Mesenchymal stem cell (in vitro differentiated cells and primary cell): ENCODE measurements at regions not wholly inside any gene's neighbourhood (a gene's known extent, or its start where the extent isn't known, plus 50 kb on each side); places are given as distances from the start of the nearest gene placed in this dataset.

ENCODE experiments used
- DNase-seq: peaks from one replicate; pipeline ENCODE4 v3.0.0-alpha.2; 2013
- H2AFZ ChIP-seq: one replicate; pipeline ENCODE4 v1.6.1; 2013; ENCODE audit warnings: low read depth, mild to moderate bottlenecking, control low read depth, inconsistent platforms, low read length, moderate library complexity
- H2AK5ac ChIP-seq: 2 replicates; pipeline ENCODE4 v1.6.1; 2013; ENCODE audit warnings: low read length, moderate library complexity, mild to moderate bottlenecking, inconsistent platforms; ENCODE audit not compliant: severe bottlenecking
- H2BK120ac ChIP-seq: one replicate; pipeline ENCODE4 v1.6.1; 2013; ENCODE audit warnings: low read depth, mild to moderate bottlenecking, inconsistent platforms, low read length, moderate library complexity
- H2BK12ac ChIP-seq, 2 experiments: one replicate each; pipeline ENCODE4 v1.6.1; 2013; ENCODE audit warnings: inconsistent platforms in 2 of 2, low read length in 2 of 2, mild to moderate bottlenecking in 2 of 2, moderate library complexity in 2 of 2, control low read depth in 1 of 2
- H2BK15ac ChIP-seq: one replicate; pipeline ENCODE4 v1.6.1; 2013; ENCODE audit warnings: mild to moderate bottlenecking, low read depth, inconsistent platforms; ENCODE audit not compliant: poor library complexity, severe bottlenecking
- H2BK5ac ChIP-seq: 2 replicates; pipeline ENCODE4 v1.6.1; 2013; ENCODE audit warnings: low read depth, mild to moderate bottlenecking, low read length, control low read depth, inconsistent platforms; ENCODE audit not compliant: poor library complexity, severe bottlenecking
- H3K14ac ChIP-seq, 2 experiments: one replicate each; pipeline ENCODE4 v1.6.1; 2013; ENCODE audit warnings: inconsistent platforms in 2 of 2, low read length in 2 of 2, control low read depth in 1 of 2, mild to moderate bottlenecking in 1 of 2, moderate library complexity in 1 of 2
- H3K18ac ChIP-seq, 2 experiments: one replicate each; pipeline ENCODE4 v1.6.1; 2013; ENCODE audit warnings: inconsistent platforms in 2 of 2, low read length in 2 of 2, control low read depth in 1 of 2, low read depth in 1 of 2, mild to moderate bottlenecking in 1 of 2
- H3K23ac ChIP-seq, 2 experiments: one replicate each; pipeline ENCODE4 v1.6.1; 2013; ENCODE audit warnings: inconsistent platforms in 2 of 2, low read length in 2 of 2, mild to moderate bottlenecking in 2 of 2, moderate library complexity in 2 of 2, control low read depth in 1 of 2
- H3K27ac ChIP-seq: 2 replicates; pipeline ENCODE4 v1.5.1; 2013; ENCODE audit warnings: mild to moderate bottlenecking, moderate library complexity, low read length, control low read depth, inconsistent platforms; ENCODE audit not compliant: poor library complexity, severe bottlenecking
- H3K27me3 ChIP-seq, 2 experiments: 2 replicates each; pipeline versions ENCODE4 v1.6.1 to v1.7.0; 2013; ENCODE audit warnings: low read length in 2 of 2, mild to moderate bottlenecking in 2 of 2, moderate library complexity in 2 of 2, control low read depth in 1 of 2, inconsistent platforms in 1 of 2; ENCODE audit not compliant: control insufficient read depth in 1 of 2, insufficient read depth in 1 of 2
- H3K36me3 ChIP-seq, 2 experiments: 2 replicates each; pipeline versions ENCODE4 v1.6.1 to v1.7.0; 2013; ENCODE audit warnings: low read length in 2 of 2, control low read depth in 1 of 2, inconsistent platforms in 1 of 2, low read depth in 1 of 2, mild to moderate bottlenecking in 1 of 2; ENCODE audit not compliant: insufficient read depth in 2 of 2, control insufficient read depth in 1 of 2
- H3K4ac ChIP-seq, 2 experiments: one replicate each; pipeline ENCODE4 v1.6.1; 2013; ENCODE audit warnings: inconsistent platforms in 2 of 2, low read length in 2 of 2, mild to moderate bottlenecking in 2 of 2, moderate library complexity in 2 of 2, control low read depth in 1 of 2, low read depth in 1 of 2
- H3K4me1 ChIP-seq: 2 replicates; pipeline ENCODE4 v1.6.1; 2013; ENCODE audit warnings: low read depth, low read length, control low read depth; ENCODE audit not compliant: control insufficient read depth, insufficient read depth
- H3K4me2 ChIP-seq: 2 replicates; pipeline ENCODE4 v1.6.1; 2013; ENCODE audit warnings: low read length, mild to moderate bottlenecking, inconsistent platforms; ENCODE audit not compliant: poor library complexity, severe bottlenecking
- H3K4me3 ChIP-seq, 2 experiments: 2 replicates each; pipeline versions ENCODE4 v1.5.1 to v1.7.0; 2013; ENCODE audit warnings: low read length in 2 of 2, mild to moderate bottlenecking in 2 of 2, control low read depth in 1 of 2, low read depth in 1 of 2; ENCODE audit not compliant: insufficient read depth in 1 of 2
- H3K79me1 ChIP-seq: replicated peaks from 2 replicates; pipeline ENCODE4 v1.6.1; 2013; ENCODE audit warnings: mild to moderate bottlenecking, control low read depth, low read length, inconsistent platforms; ENCODE audit not compliant: poor library complexity, severe bottlenecking
- H3K9ac ChIP-seq: 2 replicates; pipeline ENCODE4 v1.7.0; 2013; ENCODE audit warnings: mild to moderate bottlenecking, low read length, moderate library complexity
- H3K9me3 ChIP-seq: 2 replicates; pipeline ENCODE4 v1.7.0; 2013; ENCODE audit warnings: mild to moderate bottlenecking, low read length; ENCODE audit not compliant: control insufficient read depth
- H4K8ac ChIP-seq: one replicate; pipeline ENCODE4 v1.6.1; 2013; ENCODE audit warnings: inconsistent platforms, mild to moderate bottlenecking, low read length, moderate library complexity
- H4K91ac ChIP-seq: one replicate; pipeline ENCODE4 v1.6.1; 2013; ENCODE audit warnings: mild to moderate bottlenecking, low read length, inconsistent platforms
- WGBS: methylation state at CpG from one replicate; pipeline ENCODE4 v1.1.7; 2013; ENCODE audit warnings: mixed read lengths; 5-methylcytosine and 5-hydroxymethylcytosine counted together

- H3K27me3 ChIP-seq, result no peaks in the 10 kb centered on the region
- H4K91ac ChIP-seq, result no peak overlapping the region
- WGBS, result 84% methylated on average over 2 of the region's 3 CpGs
- no peak overlapping the region for H2BK5ac ChIP-seq
- H3K4ac ChIP-seq, result no peak overlapping the region
- no peak overlapping the region for H3K27ac ChIP-seq
- H3K79me1 ChIP-seq, result no peaks in the 10 kb centered on the region
- H3K23ac ChIP-seq, result no peak overlapping the region
- H2AK5ac ChIP-seq, result no peak overlapping the region
- H2BK15ac ChIP-seq, result no peak overlapping the region
- H2AFZ ChIP-seq, result no peak overlapping the region
- no peak overlapping the region for H2BK120ac ChIP-seq
- no peak overlapping the region for H2BK12ac ChIP-seq
- H3K9ac ChIP-seq, result no peak overlapping the region
- H3K18ac ChIP-seq, result no peak overlapping the region
- no peak for DNase-seq
- no peaks in the 10 kb centered on the region for H3K4me1 ChIP-seq
- no peak overlapping the region for H4K8ac ChIP-seq
- peaks cover 4% of the 10 kb centered on the region for H3K9me3 ChIP-seq
- H3K36me3 ChIP-seq, result no peaks in the 10 kb centered on the region
- H3K4me2 ChIP-seq, result no peak overlapping the region
- no peak overlapping the region for H3K4me3 ChIP-seq
- no peak overlapping the region for H3K14ac ChIP-seq
Observed at GRCh38 chr7:110065121-110065520, 1025.8 kb upstream of the LRRN3 start.

DNA sequence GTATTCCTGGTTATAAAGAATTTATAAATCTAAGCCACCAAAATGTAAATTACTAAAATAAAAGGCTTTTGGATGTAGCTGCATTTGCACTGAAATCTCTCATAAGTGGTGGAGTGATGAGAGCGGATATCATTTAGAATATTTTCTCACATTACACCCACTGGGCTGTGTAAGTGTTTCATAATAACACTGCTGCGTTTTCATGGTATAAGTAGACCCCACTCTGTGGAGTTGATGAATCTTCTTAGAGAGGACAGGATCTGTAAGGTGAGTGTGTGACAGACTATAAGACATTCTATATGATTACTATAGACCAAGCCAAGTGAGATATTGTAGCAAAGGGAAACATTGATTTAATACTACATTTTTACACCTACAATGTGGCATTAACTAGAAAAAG lies 1024.1 kb upstream of the LRRN3 start:
- no peaks in the 10 kb centered on the region for H3K36me3 ChIP-seq
- no peak overlapping the region for H2BK12ac ChIP-seq
- H3K4me3 ChIP-seq, result no peak overlapping the region
- no peak overlapping the region for H2BK120ac ChIP-seq
- no peak overlapping the region for H3K4ac ChIP-seq
- no CpG with 5 or more reads among the region's 2 CpGs for WGBS
- H3K23ac ChIP-seq, result no peak overlapping the region
- H3K27ac ChIP-seq, result no peak overlapping the region
- H2BK5ac ChIP-seq, result no peak overlapping the region
- H2BK15ac ChIP-seq, result no peak overlapping the region
- peaks cover 4% of the 10 kb centered on the region for H3K9me3 ChIP-seq
- no peak overlapping the region for H4K91ac ChIP-seq
- no peak overlapping the region for H2AFZ ChIP-seq
- H3K14ac ChIP-seq, result no peak overlapping the region
- H3K79me1 ChIP-seq, result no peaks in the 10 kb centered on the region
- no peak overlapping the region for H3K4me2 ChIP-seq
- H3K18ac ChIP-seq, result no peak overlapping the region
- no peaks in the 10 kb centered on the region for H3K4me1 ChIP-seq
- no peak for DNase-seq
- H2AK5ac ChIP-seq, result no peak overlapping the region
- H4K8ac ChIP-seq, result no peak overlapping the region
- no peak overlapping the region for H3K9ac ChIP-seq
- H3K27me3 ChIP-seq, result no peaks in the 10 kb centered on the region

DNA sequence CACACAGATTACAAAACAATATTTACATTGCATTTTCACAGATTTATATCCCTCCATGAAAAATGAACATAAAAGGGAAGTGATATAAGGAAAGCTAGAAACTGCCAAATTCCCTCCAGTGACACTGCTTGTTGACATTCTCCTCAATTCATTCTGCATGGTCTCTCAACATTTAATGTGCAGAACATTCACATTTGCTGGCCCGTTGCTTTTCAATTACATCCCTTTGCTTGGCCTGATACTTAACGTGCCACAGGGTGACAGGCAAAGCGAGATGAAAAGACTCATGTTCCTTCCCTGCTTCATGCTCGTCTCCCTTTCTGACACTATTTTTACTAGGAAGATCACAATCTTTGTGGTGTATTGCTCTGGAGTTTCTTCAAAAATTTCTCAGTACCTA lies 1019.7 kb upstream of the LRRN3 start:
- no peak overlapping the region for H2AK5ac ChIP-seq
- 84% methylated on average over 4 of the region's 4 CpGs for WGBS
- no peaks in the 10 kb centered on the region for H3K79me1 ChIP-seq
- H3K18ac ChIP-seq, result no peak overlapping the region
- no peak overlapping the region for H3K4me3 ChIP-seq
- H3K4me1 ChIP-seq, result no peaks in the 10 kb centered on the region
- no peak overlapping the region for H2AFZ ChIP-seq
- H3K27me3 ChIP-seq, result no peaks in the 10 kb centered on the region
- no peak overlapping the region for H2BK12ac ChIP-seq
- no peak overlapping the region for H3K14ac ChIP-seq
- H2BK5ac ChIP-seq, result no peak overlapping the region
- H3K9ac ChIP-seq, result no peak overlapping the region
- H2BK120ac ChIP-seq, result no peak overlapping the region
- no peak overlapping the region for H2BK15ac ChIP-seq
- H3K4ac ChIP-seq, result no peak overlapping the region
- no peak overlapping the region for H3K23ac ChIP-seq
- H4K91ac ChIP-seq, result no peak overlapping the region
- peaks cover 4% of the 10 kb centered on the region for H3K9me3 ChIP-seq
- DNase-seq, result no peak
- H3K4me2 ChIP-seq, result no peak overlapping the region
- H3K36me3 ChIP-seq, result no peaks in the 10 kb centered on the region
- H4K8ac ChIP-seq, result no peak overlapping the region
- no peak overlapping the region for H3K27ac ChIP-seq

- no peak overlapping the region for H2BK12ac ChIP-seq
- H3K27me3 ChIP-seq, result no peaks in the 10 kb centered on the region
- H3K36me3 ChIP-seq, result no peaks in the 10 kb centered on the region
- no peak overlapping the region for H3K14ac ChIP-seq
- no peak for DNase-seq
- no peaks in the 10 kb centered on the region for H3K4me1 ChIP-seq
- no peaks in the 10 kb centered on the region for H3K79me1 ChIP-seq
- H3K4me2 ChIP-seq, result no peak overlapping the region
- H2BK120ac ChIP-seq, result no peak overlapping the region
- H2BK15ac ChIP-seq, result no peak overlapping the region
- peaks cover 5% of the 10 kb centered on the region for H3K9me3 ChIP-seq
- H4K8ac ChIP-seq, result no peak overlapping the region
- H2BK5ac ChIP-seq, result no peak overlapping the region
- no CpG with 5 or more reads among the region's 1 CpG for WGBS
- H3K18ac ChIP-seq, result no peak overlapping the region
- H2AK5ac ChIP-seq, result no peak overlapping the region
- H3K9ac ChIP-seq, result no peak overlapping the region
- no peak overlapping the region for H4K91ac ChIP-seq
- H3K27ac ChIP-seq, result no peak overlapping the region
- no peak overlapping the region for H3K4me3 ChIP-seq
- H3K23ac ChIP-seq, result no peak overlapping the region
- H2AFZ ChIP-seq, result no peak overlapping the region
- no peak overlapping the region for H3K4ac ChIP-seq
Observed at GRCh38 chr7:110075450-110075849, 1015.5 kb upstream of the LRRN3 start.
